ENCODE measurements at regions not wholly inside any gene's neighbourhood (a gene's known extent, or its start where the extent isn't known, plus 50 kb on each side); places are given as distances from the start of the nearest gene placed in this dataset.

DNA sequence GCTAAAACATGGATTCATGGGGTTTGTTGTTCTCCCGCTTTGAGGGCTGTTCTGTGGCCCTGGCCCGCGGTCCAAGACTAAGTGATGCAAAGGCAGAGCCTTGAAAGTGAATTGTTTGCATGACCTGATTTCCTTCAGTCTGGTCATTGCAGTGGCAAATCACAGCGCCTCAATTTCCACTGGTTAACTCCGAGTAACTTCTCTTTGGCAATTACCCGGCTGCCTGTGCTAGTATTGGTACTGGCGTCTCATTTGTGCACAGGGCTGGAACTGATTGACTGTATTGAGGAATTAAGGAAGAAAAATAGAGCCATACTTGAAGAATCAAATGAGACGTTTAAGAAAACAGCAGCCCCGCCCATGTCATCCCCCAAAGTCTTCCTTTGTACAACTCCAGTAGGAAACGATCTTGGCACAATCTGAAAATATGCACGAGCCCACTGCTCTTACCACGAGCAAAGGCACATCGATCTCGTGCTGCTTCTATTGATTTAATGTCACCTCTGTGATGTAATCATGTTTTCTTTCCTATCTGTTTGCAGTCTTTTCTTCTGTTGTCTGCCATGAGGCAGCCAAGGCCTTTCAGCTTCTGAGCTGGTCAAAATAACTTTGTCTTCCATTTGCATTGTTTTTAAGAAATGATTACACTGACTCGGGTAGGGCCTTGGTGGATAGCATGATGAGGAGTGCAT is 60.6 kb upstream of the SHH start:
- no peak overlapping the region for H3K4me3 ChIP-seq (ENCODE audit: low read depth, low read length)
- DNase-seq (ENCODE audit: low read depth), result no peak
- TF ChIP-seq, protein P1, sequence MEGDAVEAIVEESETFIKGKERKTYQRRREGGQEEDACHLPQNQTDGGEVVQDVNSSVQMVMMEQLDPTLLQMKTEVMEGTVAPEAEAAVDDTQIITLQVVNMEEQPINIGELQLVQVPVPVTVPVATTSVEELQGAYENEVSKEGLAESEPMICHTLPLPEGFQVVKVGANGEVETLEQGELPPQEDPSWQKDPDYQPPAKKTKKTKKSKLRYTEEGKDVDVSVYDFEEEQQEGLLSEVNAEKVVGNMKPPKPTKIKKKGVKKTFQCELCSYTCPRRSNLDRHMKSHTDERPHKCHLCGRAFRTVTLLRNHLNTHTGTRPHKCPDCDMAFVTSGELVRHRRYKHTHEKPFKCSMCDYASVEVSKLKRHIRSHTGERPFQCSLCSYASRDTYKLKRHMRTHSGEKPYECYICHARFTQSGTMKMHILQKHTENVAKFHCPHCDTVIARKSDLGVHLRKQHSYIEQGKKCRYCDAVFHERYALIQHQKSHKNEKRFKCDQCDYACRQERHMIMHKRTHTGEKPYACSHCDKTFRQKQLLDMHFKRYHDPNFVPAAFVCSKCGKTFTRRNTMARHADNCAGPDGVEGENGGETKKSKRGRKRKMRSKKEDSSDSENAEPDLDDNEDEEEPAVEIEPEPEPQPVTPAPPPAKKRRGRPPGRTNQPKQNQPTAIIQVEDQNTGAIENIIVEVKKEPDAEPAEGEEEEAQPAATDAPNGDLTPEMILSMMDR (IDR thresholded peaks at IDR 0.05; ENCODE audit: control insufficient read depth, extremely low read depth, insufficient read depth), result no peak

GRCh38 chr7:155871211-155871610 is 58.9 kb upstream of the SHH start:
- TF ChIP-seq, protein P1 (IDR thresholded peaks at IDR 0.05; ENCODE audit: control insufficient read depth, extremely low read depth, insufficient read depth), result no peak
- DNase-seq (ENCODE audit: low read depth), result no peak
- no peak overlapping the region for H3K4me3 ChIP-seq (ENCODE audit: low read depth, low read length)

DNA sequence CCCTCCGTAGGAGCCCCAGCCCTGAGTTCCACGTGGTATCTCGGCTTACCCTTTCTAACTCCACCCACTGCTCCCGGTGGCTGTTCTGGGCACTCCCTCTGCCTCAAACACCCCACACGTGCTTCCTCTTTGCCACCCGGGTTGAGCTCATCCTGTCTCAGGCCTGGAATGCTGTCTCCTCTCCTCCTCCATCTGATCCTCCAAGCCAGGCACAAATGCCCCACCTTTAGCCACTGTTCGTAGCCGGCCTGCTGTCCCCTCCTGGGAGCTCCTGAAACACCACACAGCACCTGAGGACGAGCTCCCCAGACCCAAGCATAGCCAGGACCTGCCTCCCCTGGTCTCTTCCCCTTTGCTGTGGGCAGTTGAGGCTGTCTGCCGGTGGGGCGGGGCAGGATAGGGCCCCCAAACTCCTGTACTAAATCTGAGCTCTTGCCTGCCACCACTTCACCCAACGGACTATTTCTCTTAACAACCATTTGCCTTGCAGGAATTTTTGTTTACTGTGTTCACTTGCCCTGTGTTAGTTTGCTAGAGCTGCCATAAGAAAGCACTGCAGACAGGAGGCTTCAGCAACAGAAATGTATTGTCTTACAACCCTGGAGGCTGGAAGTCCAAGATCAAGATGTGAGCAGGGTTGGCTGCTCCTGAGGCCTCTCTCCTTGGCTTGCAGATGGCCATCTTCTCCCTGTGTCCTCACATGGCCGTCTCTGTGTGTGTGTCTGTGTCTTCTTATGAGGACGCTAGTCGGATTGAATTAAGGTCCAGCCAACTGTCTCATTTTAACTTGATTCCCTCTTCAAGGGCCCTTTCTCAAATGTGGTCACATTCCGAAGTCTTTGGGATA is 58.3 kb upstream of the SHH start:
- no peak overlapping the region for H3K4me3 ChIP-seq (ENCODE audit: low read depth, low read length)
- DNase-seq (ENCODE audit: low read depth), result no peak
- TF ChIP-seq, protein P1 (IDR thresholded peaks at IDR 0.05; ENCODE audit: control insufficient read depth, extremely low read depth, insufficient read depth), result no peak

- TF ChIP-seq, protein P1 (IDR thresholded peaks at IDR 0.05; ENCODE audit: control insufficient read depth, extremely low read depth, insufficient read depth), result no peak
- DNase-seq (ENCODE audit: low read depth), result no peak
- H3K4me3 ChIP-seq (ENCODE audit: low read depth, low read length), result no peak overlapping the region
These were observed 57.5 kb upstream of the SHH start for GRCh38 chr7:155869784-155870076.

GRCh38 chr7:155868955-155869783 is 56.9 kb upstream of the SHH start:
- no peak overlapping the region for H3K4me3 ChIP-seq (ENCODE audit: low read depth, low read length)
- DNase-seq (ENCODE audit: low read depth), result no peak
- TF ChIP-seq, protein P1 (IDR thresholded peaks at IDR 0.05; ENCODE audit: control insufficient read depth, extremely low read depth, insufficient read depth), result no peak

DNA sequence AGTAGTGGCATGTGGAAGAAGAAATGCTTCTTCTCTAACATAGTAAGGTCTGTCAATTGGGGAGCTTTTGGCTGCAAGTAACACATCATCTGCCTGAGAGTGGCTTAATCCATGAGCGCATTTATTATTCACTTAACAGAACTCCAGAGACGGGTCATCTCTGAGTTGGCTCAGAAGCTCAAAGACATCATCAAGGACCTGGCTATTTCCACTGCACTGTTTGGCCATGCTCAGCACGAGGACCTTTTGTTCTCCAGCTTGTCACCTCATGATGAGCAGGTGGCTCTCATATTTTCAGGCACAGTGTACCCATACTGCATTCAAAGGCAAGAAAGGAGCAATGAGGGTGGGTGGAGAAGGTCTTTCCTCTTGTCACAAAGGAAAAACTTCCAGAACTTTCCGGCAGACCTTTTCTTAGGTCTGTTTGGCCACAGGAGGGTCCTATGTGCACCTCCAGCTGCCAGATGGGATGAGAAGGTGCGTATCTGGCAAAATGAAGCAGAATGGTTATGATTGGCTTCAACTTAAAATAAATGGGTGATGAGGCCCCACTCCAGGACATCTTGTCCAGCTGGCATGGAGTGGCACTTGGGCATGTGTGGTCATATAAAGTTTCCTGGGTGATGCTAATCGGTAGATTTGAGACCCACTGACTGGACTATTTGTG is 55.6 kb upstream of the SHH start:
- DNase-seq (ENCODE audit: low read depth), result no peak
- H3K4me3 ChIP-seq (ENCODE audit: low read depth, low read length), result no peak overlapping the region
- TF ChIP-seq, protein P1 (IDR thresholded peaks at IDR 0.05; ENCODE audit: control insufficient read depth, extremely low read depth, insufficient read depth), result no peak

Data from LNCaP clone FGC (cell line).